GM12864 (cell line): ENCODE measurements at regions not wholly inside any gene's neighbourhood (a gene's known extent, or its start where the extent isn't known, plus 50 kb on each side); places are given as distances from the start of the nearest gene placed in this dataset.

Source experiments
- DNase-seq: peaks from one replicate; pipeline ENCODE4 v3.0.0-alpha.2; 2011; ENCODE audit warnings: low read depth
- H3K4me3 ChIP-seq: 2 replicates; pipeline ENCODE4 v1.5.1; 2011; ENCODE audit warnings: mild to moderate bottlenecking, low read depth, low read length, control low read depth
- CTCF ChIP-seq: IDR thresholded peaks from 2 replicates; pipeline ENCODE4 v1.5.1; 2011; ENCODE audit warnings: low read depth, mild to moderate bottlenecking, moderate library complexity, low read length, control low read depth, inconsistent platforms; ENCODE audit errors: missing control alignments

- no peak for TF ChIP-seq CTCF
- H3K4me3 ChIP-seq, result no peak overlapping the region
- no peak for DNase-seq
Measured at GRCh38 chr9:107870221-107870620, 380.7 kb upstream of the KLF4 start.

- no peak for TF ChIP-seq CTCF
- H3K4me3 ChIP-seq, result no peak overlapping the region
- no peak for DNase-seq
Measured at GRCh38 chr9:107869111-107869510, 379.5 kb upstream of the KLF4 start.

GRCh38 chr9:107868186-107868585, 378.6 kb upstream of the KLF4 start:
- H3K4me3 ChIP-seq, result no peak overlapping the region
- TF ChIP-seq CTCF, result no peak
- DNase-seq, result no peak

GRCh38 chr9:107867738-107868137, 378.2 kb upstream of the KLF4 start:
- H3K4me3 ChIP-seq, result no peak overlapping the region
- TF ChIP-seq CTCF, result no peak
- DNase-seq, result no peak

- TF ChIP-seq CTCF, result no peak
- DNase-seq, result no peak
- H3K4me3 ChIP-seq, result no peak overlapping the region
Measured at GRCh38 chr9:107866711-107867311, 377.2 kb upstream of the KLF4 start.

GRCh38 chr9:107863396-107863795, 373.8 kb upstream of the KLF4 start:
- no peak for TF ChIP-seq CTCF
- H3K4me3 ChIP-seq, result no peak overlapping the region
- DNase-seq, result no peak

GRCh38 chr9:107862881-107863280, 373.3 kb upstream of the KLF4 start:
- H3K4me3 ChIP-seq, result no peak overlapping the region
- TF ChIP-seq CTCF, result no peak
- DNase-seq, result no peak
